ENCODE measurements at regions not wholly inside any gene's neighbourhood (a gene's known extent, or its start where the extent isn't known, plus 50 kb on each side); places are given as distances from the start of the nearest gene placed in this dataset.

DNA sequence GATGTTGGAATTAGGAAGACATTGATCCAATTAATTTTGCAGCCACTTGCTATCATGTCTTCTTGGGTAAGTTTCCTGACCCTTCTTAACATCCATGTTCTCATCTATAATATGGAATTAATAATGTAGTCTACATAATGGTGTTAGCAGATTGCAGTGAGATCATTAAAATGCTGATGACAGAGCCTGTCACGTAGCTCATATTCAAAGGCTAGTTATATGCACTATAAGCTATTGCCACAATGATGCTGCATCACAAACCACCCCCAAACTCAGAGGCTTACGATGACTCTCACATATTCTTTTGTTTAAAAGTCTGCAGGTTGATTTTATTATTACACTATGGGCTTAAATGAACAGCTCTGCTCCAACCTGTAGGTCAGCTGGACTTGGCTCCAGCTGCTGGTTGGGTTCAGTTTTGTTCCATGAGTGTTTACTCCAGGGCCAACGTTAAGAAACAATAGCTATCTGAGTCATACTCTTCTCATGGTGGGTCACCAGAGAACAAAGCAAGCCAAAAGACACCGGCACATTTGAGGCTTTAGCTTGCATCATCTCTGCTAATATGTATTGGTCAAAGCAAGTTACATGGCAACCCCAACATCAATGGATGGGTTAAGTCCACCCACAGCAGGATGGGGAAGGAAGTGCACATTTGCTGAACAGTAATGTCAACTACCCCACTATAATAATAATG is 250.0 kb upstream of the SLCO3A1 start:
- 80% methylated on average over 4 of the region's 4 CpGs for WGBS

GRCh38 chr15:91604122-91604521 is 249.4 kb upstream of the SLCO3A1 start:
- DNase-seq (ENCODE audit: low spot score) = no peak
- WGBS = 82% methylated on average over 5 of the region's 5 CpGs
- Histone ChIP-seq H3K4me3 (ENCODE audit: low read depth in 1 of 3, low read length in 3 of 3) (no peak overlapping the region), H3K27ac (ENCODE audit: low read depth in 1 of 2, low read length in 2 of 2) (no peak overlapping the region), H3K36me3 (ENCODE audit: control insufficient read depth in 4 of 4, insufficient read depth in 3 of 4, low read depth in 1 of 4, low read length in 3 of 4) (no peaks in the 10 kb centered on the region), H3K27me3 (ENCODE audit: control insufficient read depth in 4 of 4, insufficient read depth in 4 of 4, low read length in 3 of 4) (no peaks in the 10 kb centered on the region), H3K9ac (ENCODE audit: low read depth in 1 of 2, low read length in 2 of 2) (no peak overlapping the region), H3K9me3 (ENCODE audit: control insufficient read depth in 4 of 4, low read length in 3 of 4) (no peaks in the 10 kb centered on the region), H3K4me1 (ENCODE audit: control insufficient read depth in 4 of 4, insufficient read depth in 4 of 4, low read length in 3 of 4) (no peaks in the 10 kb centered on the region)
- TF ChIP-seq YY1 (IDR thresholded peaks at IDR 0.05) = no peak
- no peak for TF ChIP-seq TAF1 (conservative IDR thresholded peaks at IDR 0.05)
- no peak for TF ChIP-seq RAD21 (IDR thresholded peaks at IDR 0.05)
- TF ChIP-seq NR2F2 (IDR thresholded peaks at IDR 0.05) = no peak
- TF ChIP-seq, protein P1, sequence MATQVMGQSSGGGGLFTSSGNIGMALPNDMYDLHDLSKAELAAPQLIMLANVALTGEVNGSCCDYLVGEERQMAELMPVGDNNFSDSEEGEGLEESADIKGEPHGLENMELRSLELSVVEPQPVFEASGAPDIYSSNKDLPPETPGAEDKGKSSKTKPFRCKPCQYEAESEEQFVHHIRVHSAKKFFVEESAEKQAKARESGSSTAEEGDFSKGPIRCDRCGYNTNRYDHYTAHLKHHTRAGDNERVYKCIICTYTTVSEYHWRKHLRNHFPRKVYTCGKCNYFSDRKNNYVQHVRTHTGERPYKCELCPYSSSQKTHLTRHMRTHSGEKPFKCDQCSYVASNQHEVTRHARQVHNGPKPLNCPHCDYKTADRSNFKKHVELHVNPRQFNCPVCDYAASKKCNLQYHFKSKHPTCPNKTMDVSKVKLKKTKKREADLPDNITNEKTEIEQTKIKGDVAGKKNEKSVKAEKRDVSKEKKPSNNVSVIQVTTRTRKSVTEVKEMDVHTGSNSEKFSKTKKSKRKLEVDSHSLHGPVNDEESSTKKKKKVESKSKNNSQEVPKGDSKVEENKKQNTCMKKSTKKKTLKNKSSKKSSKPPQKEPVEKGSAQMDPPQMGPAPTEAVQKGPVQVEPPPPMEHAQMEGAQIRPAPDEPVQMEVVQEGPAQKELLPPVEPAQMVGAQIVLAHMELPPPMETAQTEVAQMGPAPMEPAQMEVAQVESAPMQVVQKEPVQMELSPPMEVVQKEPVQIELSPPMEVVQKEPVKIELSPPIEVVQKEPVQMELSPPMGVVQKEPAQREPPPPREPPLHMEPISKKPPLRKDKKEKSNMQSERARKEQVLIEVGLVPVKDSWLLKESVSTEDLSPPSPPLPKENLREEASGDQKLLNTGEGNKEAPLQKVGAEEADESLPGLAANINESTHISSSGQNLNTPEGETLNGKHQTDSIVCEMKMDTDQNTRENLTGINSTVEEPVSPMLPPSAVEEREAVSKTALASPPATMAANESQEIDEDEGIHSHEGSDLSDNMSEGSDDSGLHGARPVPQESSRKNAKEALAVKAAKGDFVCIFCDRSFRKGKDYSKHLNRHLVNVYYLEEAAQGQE (IDR thresholded peaks at IDR 0.05) = no peak
- no peak for TF ChIP-seq EGR1 (IDR thresholded peaks at IDR 0.05; ENCODE audit: low read depth in 2 of 2)
- TF ChIP-seq FOXA1 (IDR thresholded peaks at IDR 0.05) = no peak
- no peak for TF ChIP-seq JUND (IDR thresholded peaks at IDR 0.05)
- no peak for TF ChIP-seq HNF4A (conservative IDR thresholded peaks at IDR 0.05)
- no peak for TF ChIP-seq RXRA (IDR thresholded peaks at IDR 0.05)
- TF ChIP-seq FOXA2 (IDR thresholded peaks at IDR 0.05) = no peak
- TF ChIP-seq GABPA (IDR thresholded peaks at IDR 0.05 in 1 of 2, conservative IDR thresholded peaks at IDR 0.05 in 1 of 2) = no peak

More for the DNA sequence above, 250.0 kb upstream of the SLCO3A1 start:
- H3K36me3 ChIP-seq (ENCODE audit: control insufficient read depth in 4 of 4, insufficient read depth in 3 of 4, low read depth in 1 of 4, low read length in 3 of 4) = no peaks in the 10 kb centered on the region
- H3K27me3 ChIP-seq (ENCODE audit: control insufficient read depth in 4 of 4, insufficient read depth in 4 of 4, low read length in 3 of 4) = no peaks in the 10 kb centered on the region
- H3K9ac ChIP-seq (ENCODE audit: low read depth in 1 of 2, low read length in 2 of 2) = no peak overlapping the region
- no peak overlapping the region for H3K4me3 ChIP-seq (ENCODE audit: low read depth in 1 of 3, low read length in 3 of 3)
- DNase-seq (ENCODE audit: low spot score) = no peak
- TF ChIP-seq HNF4A (conservative IDR thresholded peaks at IDR 0.05) = no peak
- no peak for TF ChIP-seq YY1 (IDR thresholded peaks at IDR 0.05)
- no peak for TF ChIP-seq RXRA (IDR thresholded peaks at IDR 0.05)
- no peak for TF ChIP-seq ZBTB33 (IDR thresholded peaks at IDR 0.05)
- no peak for TF ChIP-seq RAD21 (IDR thresholded peaks at IDR 0.05)
- no peak for TF ChIP-seq FOXA1 (IDR thresholded peaks at IDR 0.05)
- no peak for TF ChIP-seq HNF4G (IDR thresholded peaks at IDR 0.05)
- TF ChIP-seq FOXA2 (IDR thresholded peaks at IDR 0.05) = no peak
- TF ChIP-seq, protein P2, sequence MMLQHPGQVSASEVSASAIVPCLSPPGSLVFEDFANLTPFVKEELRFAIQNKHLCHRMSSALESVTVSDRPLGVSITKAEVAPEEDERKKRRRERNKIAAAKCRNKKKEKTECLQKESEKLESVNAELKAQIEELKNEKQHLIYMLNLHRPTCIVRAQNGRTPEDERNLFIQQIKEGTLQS (IDR thresholded peaks at IDR 0.05) = no peak
- TF ChIP-seq, protein P3, sequence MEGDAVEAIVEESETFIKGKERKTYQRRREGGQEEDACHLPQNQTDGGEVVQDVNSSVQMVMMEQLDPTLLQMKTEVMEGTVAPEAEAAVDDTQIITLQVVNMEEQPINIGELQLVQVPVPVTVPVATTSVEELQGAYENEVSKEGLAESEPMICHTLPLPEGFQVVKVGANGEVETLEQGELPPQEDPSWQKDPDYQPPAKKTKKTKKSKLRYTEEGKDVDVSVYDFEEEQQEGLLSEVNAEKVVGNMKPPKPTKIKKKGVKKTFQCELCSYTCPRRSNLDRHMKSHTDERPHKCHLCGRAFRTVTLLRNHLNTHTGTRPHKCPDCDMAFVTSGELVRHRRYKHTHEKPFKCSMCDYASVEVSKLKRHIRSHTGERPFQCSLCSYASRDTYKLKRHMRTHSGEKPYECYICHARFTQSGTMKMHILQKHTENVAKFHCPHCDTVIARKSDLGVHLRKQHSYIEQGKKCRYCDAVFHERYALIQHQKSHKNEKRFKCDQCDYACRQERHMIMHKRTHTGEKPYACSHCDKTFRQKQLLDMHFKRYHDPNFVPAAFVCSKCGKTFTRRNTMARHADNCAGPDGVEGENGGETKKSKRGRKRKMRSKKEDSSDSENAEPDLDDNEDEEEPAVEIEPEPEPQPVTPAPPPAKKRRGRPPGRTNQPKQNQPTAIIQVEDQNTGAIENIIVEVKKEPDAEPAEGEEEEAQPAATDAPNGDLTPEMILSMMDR (IDR thresholded peaks at IDR 0.05; ENCODE audit: low read depth, low read length, missing input control) = no peak
- no peak for TF ChIP-seq NR2F2 (IDR thresholded peaks at IDR 0.05)
- no peak for TF ChIP-seq SP1 (IDR thresholded peaks at IDR 0.05)
- TF ChIP-seq EGR1 (IDR thresholded peaks at IDR 0.05; ENCODE audit: low read depth in 2 of 2) = no peak
- no peak for TF ChIP-seq GABPA (IDR thresholded peaks at IDR 0.05 in 1 of 2, conservative IDR thresholded peaks at IDR 0.05 in 1 of 2)
- no peaks in the 10 kb centered on the region for H3K4me1 ChIP-seq (ENCODE audit: control insufficient read depth in 4 of 4, insufficient read depth in 4 of 4, low read length in 3 of 4)
- no peak overlapping the region for H3K27ac ChIP-seq (ENCODE audit: low read depth in 1 of 2, low read length in 2 of 2)
- H3K9me3 ChIP-seq (ENCODE audit: control insufficient read depth in 4 of 4, low read length in 3 of 4) = no peaks in the 10 kb centered on the region
